ENCODE measurements at regions not wholly inside any gene's neighbourhood (a gene's known extent, or its start where the extent isn't known, plus 50 kb on each side); places are given as distances from the start of the nearest gene placed in this dataset.

- CTCF ChIA-PET = interaction anchor here (2.4 kb wide), 1 partner anchor 9 kb away, joined by 7 read pairs; no protein-coding TSS in a partner anchor
Measured at GRCh38 chr21:15543473-15543872, 186.3 kb upstream of the USP25 start.

GRCh38 chr21:15549671-15550070 is 180.1 kb upstream of the USP25 start:
- ChIA-PET CTCF (interaction anchor here (0.6 kb wide), 1 partner anchor 1220 kb away, joined by 3 read pairs; no protein-coding TSS in a partner anchor), POLR2A (no interaction called here)
- no peak overlapping the region for H3K27ac ChIP-seq (ENCODE audit: extremely low read depth, low read depth, low read length)
- no peaks in the 10 kb centered on the region for H3K36me3 ChIP-seq (ENCODE audit: control insufficient read depth in 2 of 2, insufficient read depth in 1 of 2, low read length in 2 of 2)
- H3K4me1 ChIP-seq (ENCODE audit: control insufficient read depth, insufficient read depth, low read length) = no peaks in the 10 kb centered on the region
- H3K4me3 ChIP-seq (ENCODE audit: low read depth, low read length) = no peak overlapping the region
- no peaks in the 10 kb centered on the region for H3K9me3 ChIP-seq (ENCODE audit: control insufficient read depth, insufficient read depth, low read depth, low read length)
- no peak for TF ChIP-seq HOXD13 (CRISPR knock-in tag; IDR thresholded peaks at IDR 0.05; ENCODE audit: borderline replicate concordance)
- TF ChIP-seq RBAK (tag by site-specific recombination; IDR thresholded peaks at IDR 0.05) = no peak
- TF ChIP-seq ZNF174 (tag by site-specific recombination; IDR thresholded peaks at IDR 0.05) = no peak
- no peak for TF ChIP-seq ZNF433 (tag by site-specific recombination; IDR thresholded peaks at IDR 0.05; ENCODE audit: low read depth)
- TF ChIP-seq ZFHX2 (tag by site-specific recombination; conservative IDR thresholded peaks at IDR 0.05) = no peak
- no peak for TF ChIP-seq MYNN (tag by site-specific recombination; IDR thresholded peaks at IDR 0.05; ENCODE audit: borderline replicate concordance)
- TF ChIP-seq ZNF707 (tag by site-specific recombination; IDR thresholded peaks at IDR 0.05) = no peak
- TF ChIP-seq ZNF155 (tag by site-specific recombination; IDR thresholded peaks at IDR 0.05) = no peak
- TF ChIP-seq KLF7 (tag by site-specific recombination; IDR thresholded peaks at IDR 0.05; ENCODE audit: borderline replicate concordance) = no peak
- no peak for TF ChIP-seq ZNF704 (tag by site-specific recombination; IDR thresholded peaks at IDR 0.05)
- TF ChIP-seq ZNF510 (tag by site-specific recombination; IDR thresholded peaks at IDR 0.05; ENCODE audit: insufficient replicate concordance) = no peak
- TF ChIP-seq ZSCAN16 (tag by site-specific recombination; IDR thresholded peaks at IDR 0.05) = no peak
- TF ChIP-seq ZNF157 (tag by site-specific recombination; IDR thresholded peaks at IDR 0.05) = no peak
- no peak for TF ChIP-seq PRDM2 (tag by site-specific recombination; IDR thresholded peaks at IDR 0.05; ENCODE audit: borderline replicate concordance)
- TF ChIP-seq SCRT2 (tag by site-specific recombination; IDR thresholded peaks at IDR 0.05) = no peak
- no peak for TF ChIP-seq ZNF777 (tag by site-specific recombination; IDR thresholded peaks at IDR 0.05; ENCODE audit: borderline replicate concordance)
- TF ChIP-seq ZNF747 (tag by site-specific recombination; IDR thresholded peaks at IDR 0.05) = no peak
- no peak for TF ChIP-seq ZNF558 (tag by site-specific recombination; IDR thresholded peaks at IDR 0.05)
- TF ChIP-seq ZNF112 (tag by site-specific recombination; IDR thresholded peaks at IDR 0.05) = no peak
- no peak for TF ChIP-seq ZNF501 (tag by site-specific recombination; IDR thresholded peaks at IDR 0.05)

More at GRCh38 chr21:15543473-15543872, 186.3 kb upstream of the USP25 start:
- Histone ChIP-seq H3K9me3 (ENCODE audit: control insufficient read depth, insufficient read depth, low read depth, low read length) (no peaks in the 10 kb centered on the region), H3K4me3 (ENCODE audit: low read depth, low read length) (no peak overlapping the region), H3K27ac (ENCODE audit: extremely low read depth, low read depth, low read length) (no peak overlapping the region), H3K4me1 (ENCODE audit: control insufficient read depth, insufficient read depth, low read length) (peaks cover 2% of the 10 kb centered on the region; the same call in 1 of the 2 replicates), H3K36me3 (ENCODE audit: control insufficient read depth in 2 of 2, insufficient read depth in 1 of 2, low read length in 2 of 2) (no peaks in the 10 kb centered on the region)
- POLR2A ChIA-PET = no interaction called here
- TF ChIP-seq ZNF248 (tag by site-specific recombination; IDR thresholded peaks at IDR 0.05) = no peak

Data from HEK293 (cell line).